Stimulated activated naive CD4-positive, alpha-beta T cell (primary cell): ENCODE measurements at regions not wholly inside any gene's neighbourhood (a gene's known extent, or its start where the extent isn't known, plus 50 kb on each side); places are given as distances from the start of the nearest gene placed in this dataset.

ENCODE experiments used
- DNase-seq, 6 experiments: peaks; one replicate each; lab custom pipeline; 2025; lab: John Stamatoyannopoulos, UW

DNA sequence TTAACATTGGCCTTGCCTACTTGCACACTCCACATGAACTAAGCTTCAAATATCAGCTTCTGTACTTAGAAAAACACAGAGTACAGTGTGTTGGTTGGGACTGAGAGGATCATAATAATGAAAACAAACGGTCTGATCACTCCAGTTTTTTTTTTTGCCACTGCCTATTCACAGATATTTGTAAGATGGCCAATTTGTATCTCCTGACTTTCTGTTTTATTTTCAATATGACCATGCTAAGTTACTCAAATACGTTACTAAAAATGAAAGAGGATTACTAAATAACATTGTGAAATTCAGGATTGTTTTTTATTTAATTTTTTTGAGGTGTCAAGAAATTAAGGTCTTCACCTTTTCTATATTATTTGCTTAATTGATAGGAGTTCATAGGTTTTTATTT lies 595.1 kb downstream of the TUSC7 start:
- DNase-seq = no peak

DNA sequence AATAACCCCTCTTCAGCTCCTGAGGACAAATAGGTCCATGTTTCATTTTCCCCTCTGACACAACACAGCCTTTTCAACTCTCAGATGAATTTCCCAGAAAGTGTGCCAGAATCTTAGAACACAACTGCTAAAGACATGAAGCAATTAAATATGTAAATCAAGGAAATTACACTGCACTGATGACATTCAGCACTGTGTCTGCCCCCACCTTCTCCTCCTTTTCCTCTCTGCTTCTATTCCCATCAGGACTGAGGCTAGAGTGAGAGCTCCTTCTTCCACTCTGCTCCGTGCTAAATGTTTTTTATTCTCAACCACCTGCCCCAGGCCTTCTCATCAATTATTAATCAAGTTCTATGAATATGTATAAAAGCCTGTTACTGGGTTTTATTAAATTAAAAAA lies 596.1 kb downstream of the TUSC7 start:
- DNase-seq = no peak

DNA sequence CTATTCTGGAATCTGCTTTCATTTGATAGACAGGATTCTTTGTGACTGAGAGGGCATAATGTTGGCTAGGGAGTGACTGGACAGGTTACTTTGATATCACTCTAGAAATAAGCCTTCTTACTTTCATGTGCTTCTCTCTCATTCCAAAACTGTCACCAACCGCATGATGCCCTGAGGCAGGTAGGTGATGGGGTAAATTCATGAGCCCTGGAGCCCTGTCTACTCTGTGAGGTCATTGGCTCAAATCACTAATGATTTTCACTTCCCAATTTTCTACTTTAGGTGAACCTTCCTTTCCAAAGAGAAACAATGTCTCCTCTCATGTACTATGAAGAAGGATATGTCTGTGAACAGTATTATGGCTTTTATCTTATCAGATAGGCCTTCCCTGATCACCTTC lies 596.7 kb downstream of the TUSC7 start:
- DNase-seq = no peak

DNA sequence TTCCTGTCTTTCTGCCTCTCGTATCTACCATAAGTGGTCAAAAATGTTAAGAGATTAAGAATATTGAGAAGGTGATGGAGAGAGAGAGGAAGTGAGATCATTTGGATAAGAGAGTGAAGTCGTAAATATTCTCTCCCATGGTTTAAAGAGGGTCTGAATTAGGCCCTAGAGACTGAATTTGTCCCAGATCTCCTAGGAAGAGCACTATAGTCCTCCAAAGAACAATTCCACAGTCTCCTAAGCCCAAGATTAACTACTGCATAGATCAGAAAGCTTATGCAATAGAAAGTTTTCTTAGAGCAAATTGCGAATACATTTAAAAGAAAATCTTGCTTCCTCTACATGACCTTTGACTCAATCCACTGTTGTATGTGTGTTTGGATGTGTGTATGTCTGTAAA lies 598.8 kb downstream of the TUSC7 start:
- DNase-seq = no peak

DNA sequence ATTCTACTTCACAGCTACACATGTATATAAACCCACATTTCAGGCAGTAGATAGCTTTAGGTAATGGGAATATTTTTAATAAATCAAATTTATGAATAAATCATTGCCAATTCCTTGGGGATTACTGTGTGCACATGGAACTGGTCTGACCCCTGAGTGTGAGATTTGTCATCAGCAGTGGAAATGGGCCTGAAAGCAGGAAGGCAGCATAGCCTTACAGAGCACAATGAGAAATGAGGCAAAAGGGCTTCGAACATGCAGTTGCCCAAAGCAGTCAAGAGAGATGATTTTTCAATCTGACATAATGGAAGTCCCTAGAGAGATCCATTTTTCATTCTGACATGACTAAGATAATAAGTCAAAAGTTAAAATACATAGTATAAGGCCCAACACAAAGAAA lies 599.2 kb downstream of the TUSC7 start:
- no peak for DNase-seq

DNA sequence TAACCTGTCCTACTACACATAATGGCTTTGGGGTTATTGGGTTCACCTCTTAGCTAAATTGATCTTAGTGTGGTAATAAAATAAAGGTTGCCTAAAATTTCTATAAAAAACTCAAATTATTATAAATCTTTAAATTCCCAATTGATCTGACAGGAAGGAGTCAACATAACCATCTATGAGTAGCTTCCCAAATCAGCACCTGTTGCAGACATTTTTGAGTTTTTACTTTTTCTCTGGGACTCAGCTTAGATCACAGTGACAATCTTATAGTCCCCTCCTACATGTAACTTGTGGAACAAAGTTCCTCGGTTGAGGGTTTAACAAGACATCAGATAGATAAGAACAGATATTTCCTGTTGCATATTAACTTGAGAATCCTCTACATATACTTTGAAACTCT lies 601.0 kb downstream of the TUSC7 start:
- DNase-seq = no peak

DNA sequence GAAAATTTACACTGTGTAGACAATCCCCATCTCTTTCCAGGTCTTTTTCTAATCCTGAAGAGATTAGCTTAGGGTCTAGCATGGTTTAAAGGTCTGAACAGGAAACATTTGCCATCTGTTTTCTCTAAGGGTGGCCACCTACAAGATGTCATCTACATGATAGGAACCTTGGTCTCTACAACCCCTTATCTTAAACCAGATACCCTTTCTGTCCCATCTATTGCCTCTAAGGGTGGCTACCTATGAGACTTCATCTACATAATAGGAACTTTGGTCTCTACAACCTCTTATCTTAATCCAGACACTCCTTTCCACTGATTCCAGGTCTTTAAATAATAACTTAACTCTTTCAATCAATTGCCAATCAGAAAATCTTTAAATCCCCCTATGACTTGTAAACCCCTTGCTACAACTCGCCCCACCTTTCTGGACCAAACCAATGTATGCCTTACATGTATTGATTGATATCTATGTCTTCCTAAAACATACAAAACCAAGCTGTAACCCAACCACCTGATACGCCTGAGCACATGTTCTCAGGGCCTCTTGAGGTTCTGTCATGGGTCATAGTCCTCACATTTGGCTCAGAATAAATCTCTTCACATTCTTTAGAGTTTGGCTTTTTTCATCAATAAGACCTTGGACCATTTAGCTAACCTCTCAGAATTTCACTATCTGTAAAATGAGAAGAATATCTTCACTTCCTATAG lies 605.0 kb downstream of the TUSC7 start:
- no peak for DNase-seq

DNA sequence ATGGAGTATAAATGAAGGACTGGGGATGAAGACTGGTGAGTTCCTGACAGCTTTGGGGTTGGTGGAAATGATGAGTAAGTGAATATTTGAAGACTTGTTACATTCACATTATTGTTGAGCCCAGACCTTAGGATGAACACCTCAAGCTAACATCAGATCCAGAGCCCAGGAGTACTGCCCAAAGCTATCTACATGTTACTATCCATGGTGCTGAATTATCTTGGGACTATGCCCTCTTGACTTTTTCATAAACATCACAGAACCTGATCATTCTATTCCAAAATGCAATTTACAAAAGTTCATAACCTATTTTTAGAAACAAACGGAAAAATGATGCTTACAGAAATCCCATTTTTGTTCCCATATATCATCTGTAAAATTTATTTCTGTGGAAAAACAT lies 613.3 kb downstream of the TUSC7 start:
- no peak for DNase-seq

DNA sequence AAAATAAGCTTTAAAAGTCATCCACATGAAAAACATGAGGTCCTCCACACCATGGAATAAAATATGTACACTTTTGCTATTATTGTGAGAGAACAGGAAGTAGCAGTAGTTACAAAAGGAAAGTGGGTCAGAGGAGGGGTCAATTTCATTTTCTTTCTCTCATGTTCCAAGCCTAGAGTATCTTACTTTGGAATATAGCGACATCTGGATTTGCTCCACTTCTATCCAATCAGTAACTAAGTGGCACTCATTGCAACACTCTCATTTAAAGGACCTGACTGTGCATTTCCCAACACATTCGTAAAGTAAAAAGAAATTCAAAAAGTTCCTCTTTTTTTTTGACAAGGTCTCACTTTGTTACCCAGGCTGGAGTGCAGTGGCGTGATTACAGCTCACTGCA lies 637.3 kb downstream of the TUSC7 start:
- DNase-seq = no peak

DNA sequence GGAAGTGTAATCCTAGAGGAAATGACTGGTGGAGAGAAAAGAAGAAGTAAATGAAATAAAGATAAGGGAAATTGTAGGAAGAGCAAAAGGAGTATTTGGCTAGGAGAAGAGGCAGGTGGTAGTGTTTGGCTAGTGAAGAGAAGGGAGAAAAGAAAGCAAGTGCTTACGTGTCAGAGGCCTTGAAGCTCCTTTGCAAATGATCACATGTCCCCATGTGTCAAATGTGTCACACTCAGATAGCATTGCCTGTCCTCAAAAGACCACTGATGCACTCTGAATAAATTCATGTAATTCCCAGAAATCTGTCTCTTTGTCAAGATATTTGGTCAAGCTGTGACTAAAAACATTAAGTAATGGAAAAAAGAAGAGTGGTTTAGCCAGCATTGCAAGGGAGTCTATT lies 639.3 kb downstream of the TUSC7 start:
- no peak for DNase-seq

DNA sequence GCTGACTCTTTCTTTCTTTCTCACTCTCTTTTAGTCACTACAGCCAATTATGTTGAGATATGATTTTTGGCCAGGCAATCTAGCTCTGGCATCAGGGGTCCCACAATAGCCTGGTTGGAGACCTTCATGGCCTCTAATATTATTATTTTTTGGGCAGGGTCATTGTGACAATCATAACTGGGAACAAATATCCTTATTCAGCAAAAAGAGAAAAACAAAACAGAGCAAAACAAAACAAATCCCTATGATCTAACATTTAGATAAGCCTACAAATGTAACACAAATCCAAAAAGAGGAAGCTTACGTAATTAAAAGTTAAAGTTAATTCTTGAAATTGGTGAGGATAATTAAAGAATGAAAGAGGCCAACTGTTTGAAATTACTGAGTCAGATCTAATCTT lies 640.0 kb downstream of the TUSC7 start:
- no peak for DNase-seq

DNA sequence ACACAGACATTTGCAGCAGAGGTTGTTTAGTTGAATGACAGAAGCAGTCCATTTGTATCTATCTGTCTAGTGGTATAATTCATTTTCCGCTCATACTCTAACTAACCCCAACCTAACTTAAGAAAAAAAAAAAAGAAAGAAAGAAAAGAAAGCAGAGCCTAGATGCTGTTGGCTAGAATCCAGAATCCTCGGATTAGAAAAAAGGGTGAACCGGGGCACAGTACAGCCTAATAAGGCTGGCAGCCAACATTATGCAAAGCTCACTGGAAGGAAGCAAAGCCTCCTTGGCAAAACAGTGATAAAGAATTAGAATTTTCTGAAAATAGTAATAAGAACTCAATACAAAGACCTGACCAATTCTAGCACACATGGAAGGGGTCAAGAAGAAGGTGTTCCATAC lies 640.8 kb downstream of the TUSC7 start:
- DNase-seq = no peak

DNA sequence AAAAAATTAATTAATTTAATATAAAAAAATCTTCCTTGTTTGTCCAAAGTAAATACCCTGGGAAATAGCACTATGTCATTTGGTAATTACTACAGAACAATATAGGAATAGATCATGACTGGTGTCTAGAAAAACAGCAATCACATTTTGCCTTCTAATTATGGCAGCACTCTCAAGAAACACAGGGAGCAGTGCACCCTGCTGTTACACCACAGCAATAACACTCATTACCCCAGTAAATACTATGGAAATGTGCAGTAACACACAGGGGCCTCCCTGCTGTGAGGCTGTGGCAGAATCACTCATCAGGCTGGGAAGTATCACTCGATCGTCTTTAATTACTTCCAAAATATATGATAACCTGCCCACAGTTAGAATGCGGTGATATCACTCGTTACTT lies 646.0 kb downstream of the TUSC7 start:
- no peak for DNase-seq

DNA sequence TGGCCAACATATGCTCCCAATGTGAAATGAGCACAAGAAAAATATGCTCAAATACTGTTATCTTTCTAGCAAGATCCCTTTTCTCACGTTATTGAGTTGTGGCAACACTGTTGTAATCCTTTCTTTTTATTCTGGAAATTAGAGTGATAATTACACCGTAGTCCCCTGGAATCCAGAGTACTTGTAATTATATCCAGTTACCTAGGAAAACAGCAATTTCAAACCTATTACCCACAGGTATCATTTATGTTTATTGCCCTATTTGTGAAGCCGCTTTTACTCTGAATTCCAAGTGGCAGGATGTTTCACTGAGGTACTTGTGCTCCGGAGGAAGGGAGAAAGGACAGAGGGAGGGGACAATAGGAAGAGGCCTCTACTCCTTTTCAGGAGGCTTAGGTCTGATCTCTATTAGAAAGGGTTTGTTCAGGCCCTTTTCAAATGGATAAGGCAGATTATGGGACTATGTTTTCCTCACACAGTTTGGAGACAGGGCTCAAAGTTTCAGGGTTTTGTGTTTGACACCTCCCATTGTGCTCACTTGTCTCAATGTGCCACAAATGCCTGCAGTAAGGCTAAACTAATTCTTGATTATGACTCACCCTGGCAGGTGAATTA lies 646.6 kb downstream of the TUSC7 start:
- DNase-seq = no peak

DNA sequence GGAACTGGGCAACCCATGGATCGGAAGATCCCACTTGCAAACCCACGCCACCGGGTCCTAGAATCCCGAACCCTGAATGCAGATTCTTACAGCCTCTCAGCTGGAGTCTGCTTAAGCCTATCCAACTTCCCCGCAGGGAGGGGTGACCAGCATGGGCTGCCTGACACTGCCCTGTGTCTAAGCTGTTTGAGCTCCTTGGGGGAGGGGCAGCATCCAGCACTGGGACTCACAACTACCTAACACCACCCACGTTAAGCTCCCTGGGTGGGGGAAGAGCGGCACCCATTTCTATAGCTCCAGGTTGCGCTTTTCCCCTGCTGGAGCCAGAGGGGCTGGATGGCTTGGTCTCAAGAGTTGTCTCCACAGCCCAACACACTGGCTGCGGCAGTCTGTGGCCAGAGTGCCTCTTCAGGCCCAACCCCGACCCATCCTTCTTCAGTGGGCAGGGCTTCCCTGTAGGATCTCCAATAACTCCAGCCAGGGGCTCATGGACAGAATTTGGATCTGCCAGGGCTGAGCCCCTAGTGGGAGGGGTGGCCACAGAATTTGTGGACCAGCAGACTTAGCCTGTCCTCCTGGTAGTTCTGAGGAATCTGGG lies 649.2 kb downstream of the TUSC7 start:
- DNase-seq = no peak

DNA sequence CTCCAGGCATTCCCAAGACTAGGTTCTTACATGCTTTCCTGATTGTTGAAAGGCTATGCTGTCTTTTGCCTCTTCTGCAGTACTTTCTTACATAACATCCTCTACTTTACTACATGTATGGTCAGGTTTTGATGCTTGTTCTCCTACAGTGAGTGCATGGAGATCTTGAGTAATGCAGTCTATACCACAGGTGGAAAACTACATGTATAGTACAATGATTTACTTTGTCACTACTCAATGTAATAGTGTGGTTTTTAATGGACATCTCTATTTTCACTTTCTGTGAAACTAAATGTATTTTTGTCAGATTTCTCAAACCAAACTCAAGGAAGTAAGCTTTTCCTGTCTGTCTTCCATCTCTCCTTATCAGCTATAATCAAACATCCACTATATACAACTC lies 657.0 kb downstream of the TUSC7 start:
- DNase-seq = no peak

DNA sequence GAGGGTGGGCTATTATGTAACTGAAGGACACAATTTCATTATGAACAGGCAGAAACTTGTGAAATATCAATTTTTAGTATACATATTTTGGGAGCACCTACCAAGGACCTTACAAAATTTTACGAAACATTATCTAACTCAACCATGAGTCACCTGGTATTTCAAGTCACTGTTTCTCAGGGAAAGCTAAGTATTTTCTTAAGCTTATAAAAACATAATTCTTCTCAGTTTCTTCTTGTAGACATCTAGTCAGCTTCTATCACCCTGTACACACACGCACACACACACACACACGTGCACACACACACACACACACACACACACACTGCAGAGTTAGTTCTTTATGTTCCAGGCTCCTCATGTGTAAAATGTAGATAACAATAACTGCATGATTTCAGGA lies 658.3 kb downstream of the TUSC7 start:
- no peak for DNase-seq

DNA sequence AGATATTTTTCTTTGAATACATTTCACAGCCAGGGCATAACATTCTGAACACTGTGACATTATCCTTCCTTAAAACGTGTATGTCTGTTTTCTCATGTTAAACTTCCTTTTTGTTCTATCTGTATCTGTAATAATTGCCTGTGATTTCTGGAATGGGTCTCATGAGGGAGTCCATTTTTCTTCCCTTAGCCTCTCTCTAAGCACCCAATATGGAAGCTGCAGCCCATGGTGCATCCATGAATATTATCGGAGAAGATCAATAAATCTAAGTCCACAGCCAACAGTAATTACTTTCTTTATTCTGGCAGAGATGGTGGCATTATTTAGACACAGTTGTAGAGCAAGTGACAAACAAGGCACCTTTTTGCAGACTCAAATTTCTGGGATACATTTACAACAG lies 671.1 kb downstream of the TUSC7 start:
- DNase-seq = no peak

DNA sequence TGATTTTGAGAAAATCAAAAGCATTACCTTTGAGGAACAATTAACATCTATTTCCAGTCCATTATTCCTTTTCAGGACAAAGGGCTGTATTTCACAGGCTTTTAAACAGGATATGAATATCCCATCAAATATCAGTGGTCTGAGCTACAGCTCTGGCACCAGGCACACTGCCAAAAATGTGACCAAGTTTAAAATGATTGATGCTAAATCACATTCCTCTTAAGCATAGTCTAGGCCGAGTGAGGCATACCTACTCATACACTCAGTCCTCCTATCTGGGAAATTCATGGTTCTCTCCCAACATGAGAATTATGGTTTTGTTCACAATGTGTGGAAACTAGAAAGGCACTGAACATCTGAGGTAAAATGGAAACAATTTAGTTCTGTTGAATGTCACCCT lies 683.5 kb downstream of the TUSC7 start:
- DNase-seq = no peak

DNA sequence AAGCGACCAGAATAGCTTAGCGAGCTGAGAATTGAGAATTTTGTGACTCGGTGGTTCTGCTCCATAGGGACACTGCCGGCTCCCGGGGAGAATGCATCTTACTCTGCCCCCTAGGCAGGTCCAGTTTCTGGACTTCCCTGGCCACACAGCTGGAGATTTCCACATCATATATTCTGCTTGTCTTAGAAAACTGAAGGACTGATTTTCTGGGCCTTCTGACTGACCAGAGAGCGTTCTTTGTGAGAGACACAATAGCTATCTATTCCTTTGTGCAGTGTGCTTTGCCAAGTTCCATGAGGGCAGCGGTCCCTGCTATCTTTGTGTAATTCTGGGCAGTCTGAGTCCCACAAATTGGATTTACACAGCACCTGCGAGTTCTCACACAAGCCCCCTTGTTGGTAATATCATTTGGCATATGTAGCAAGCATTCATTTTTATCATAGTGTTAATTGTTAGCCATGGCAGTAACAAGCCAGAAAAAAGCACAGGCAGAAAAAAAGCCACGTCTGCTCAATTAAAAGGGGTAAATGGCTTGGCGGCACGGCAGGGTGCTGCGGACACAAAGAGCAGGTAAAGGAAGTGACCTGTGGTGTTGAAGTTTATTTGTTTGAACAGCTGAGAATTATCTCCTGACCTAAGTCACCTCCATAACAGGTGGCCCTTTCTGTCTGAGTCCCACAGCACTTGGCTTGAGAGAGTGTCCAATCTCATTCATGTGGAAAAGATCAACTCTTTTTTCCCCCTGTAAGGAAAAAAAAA lies 688.7 kb downstream of the TUSC7 start:
- DNase-seq = no peak

DNA sequence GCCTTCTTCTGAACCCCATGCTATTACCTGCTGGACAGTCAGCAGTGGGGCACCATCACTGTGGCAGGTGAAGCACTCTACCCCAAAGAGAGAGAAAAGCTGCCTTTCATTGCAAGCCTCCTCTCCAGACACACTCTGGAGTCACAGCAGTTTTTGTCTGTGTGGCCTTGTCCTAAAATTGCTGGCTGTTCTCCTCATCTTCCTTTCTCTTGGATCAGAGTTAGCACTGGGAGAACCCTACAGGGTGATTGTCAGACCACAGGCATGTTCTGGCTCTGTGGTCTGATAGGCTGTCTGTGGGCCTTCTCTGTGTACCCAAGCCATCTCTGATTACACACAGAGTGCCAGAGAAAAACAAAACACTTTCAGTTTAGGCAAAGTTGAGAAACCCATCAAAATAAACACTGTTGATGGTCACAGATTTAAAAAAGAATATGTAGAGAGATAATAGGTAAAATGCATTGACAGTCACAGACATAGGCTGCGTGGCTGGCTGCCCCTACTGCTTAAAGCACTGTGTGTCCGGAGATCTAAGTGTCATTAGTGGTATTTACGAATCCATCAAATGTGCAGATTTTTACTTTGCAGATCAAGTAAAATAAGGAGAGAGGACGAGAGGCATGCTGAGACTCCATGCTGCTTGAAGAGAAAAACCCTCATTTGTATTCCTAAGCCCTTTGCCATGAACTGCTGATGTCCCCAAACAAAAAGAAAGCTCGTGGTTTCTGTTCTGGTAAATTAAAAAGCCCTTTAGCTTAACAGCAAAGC lies 689.9 kb downstream of the TUSC7 start:
- DNase-seq = no peak

DNA sequence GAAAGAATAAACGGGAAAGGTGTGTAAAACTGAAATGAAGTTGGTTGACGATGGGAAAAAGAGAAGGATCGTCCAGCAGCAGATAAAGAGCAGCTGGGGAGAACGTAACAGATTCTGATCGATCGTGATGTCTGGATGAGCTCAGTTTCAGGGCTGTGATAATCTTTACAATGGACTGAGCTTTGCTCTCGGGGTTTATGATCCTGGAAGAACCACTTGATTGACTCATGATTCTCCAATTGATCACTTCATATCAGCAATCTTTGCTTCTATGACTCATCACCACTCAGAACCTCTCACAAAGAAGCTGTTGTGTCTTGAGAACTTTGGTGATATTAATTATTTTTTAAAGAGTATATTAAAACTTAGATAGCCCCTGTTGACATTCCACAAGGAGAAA lies 690.7 kb downstream of the TUSC7 start:
- no peak for DNase-seq
